Peyer's patch (tissue), 4 donors: ENCODE measurements at regions not wholly inside any gene's neighbourhood (a gene's known extent, or its start where the extent isn't known, plus 50 kb on each side); places are given as distances from the start of the nearest gene placed in this dataset.

Source experiments
- DNase-seq, 3 donors: peaks; one replicate each; pipeline ENCODE4 v3.0.0-alpha.2; 2017 to 2019
- H3K27ac ChIP-seq, 4 donors: fragments of 200-600 bp; sonication (generic); one replicate each; pipeline ENCODE4 v1.5.1; 2016 to 2019
- H3K27me3 ChIP-seq, 2 donors: fragments of 200-600 bp; sonication (generic); one replicate each; pipeline ENCODE4 v1.5.1; 2019
- H3K36me3 ChIP-seq, 3 donors: fragments of 200-600 bp; sonication (generic); one replicate each; pipeline ENCODE4 v1.5.1; 2016 to 2019
- H3K4me1 ChIP-seq, 4 donors: fragments of 200-600 bp; sonication (generic); one replicate each; pipeline ENCODE4 v1.5.1; 2016 to 2019
- H3K4me3 ChIP-seq, 4 donors: fragments of 200-600 bp; sonication (generic); 1 replicate in 3 of 4; 2 replicates in 1 of 4; pipeline ENCODE4 v1.5.1; 2016 to 2019; ENCODE audit warnings: mild to moderate bottlenecking in 1 of 4
- H3K9me3 ChIP-seq, 4 donors: fragments of 200-600 bp; sonication (generic); one replicate each; pipeline ENCODE4 v1.5.1; 2016 to 2019; ENCODE audit warnings: mild to moderate bottlenecking in 1 of 4
- CTCF ChIP-seq, 6 experiments: fragments of 450-650 bp in 4 of 6; fragments of 200-600 bp in 2 of 6; sonication (generic) in 1 of 6; IDR thresholded peaks; one replicate each; pipeline ENCODE4 v1.5.1; 2017 to 2019; ENCODE audit warnings: antibody characterized with exemption in 6 of 6, mild to moderate bottlenecking in 3 of 6, moderate library complexity in 1 of 6
- POLR2A ChIP-seq, 2 donors: fragments of 450-650 bp; IDR thresholded peaks; one replicate each; pipeline ENCODE4 v1.5.1; 2017; ENCODE audit warnings: antibody characterized with exemption in 2 of 2, mild to moderate bottlenecking in 2 of 2, moderate library complexity in 2 of 2

DNA sequence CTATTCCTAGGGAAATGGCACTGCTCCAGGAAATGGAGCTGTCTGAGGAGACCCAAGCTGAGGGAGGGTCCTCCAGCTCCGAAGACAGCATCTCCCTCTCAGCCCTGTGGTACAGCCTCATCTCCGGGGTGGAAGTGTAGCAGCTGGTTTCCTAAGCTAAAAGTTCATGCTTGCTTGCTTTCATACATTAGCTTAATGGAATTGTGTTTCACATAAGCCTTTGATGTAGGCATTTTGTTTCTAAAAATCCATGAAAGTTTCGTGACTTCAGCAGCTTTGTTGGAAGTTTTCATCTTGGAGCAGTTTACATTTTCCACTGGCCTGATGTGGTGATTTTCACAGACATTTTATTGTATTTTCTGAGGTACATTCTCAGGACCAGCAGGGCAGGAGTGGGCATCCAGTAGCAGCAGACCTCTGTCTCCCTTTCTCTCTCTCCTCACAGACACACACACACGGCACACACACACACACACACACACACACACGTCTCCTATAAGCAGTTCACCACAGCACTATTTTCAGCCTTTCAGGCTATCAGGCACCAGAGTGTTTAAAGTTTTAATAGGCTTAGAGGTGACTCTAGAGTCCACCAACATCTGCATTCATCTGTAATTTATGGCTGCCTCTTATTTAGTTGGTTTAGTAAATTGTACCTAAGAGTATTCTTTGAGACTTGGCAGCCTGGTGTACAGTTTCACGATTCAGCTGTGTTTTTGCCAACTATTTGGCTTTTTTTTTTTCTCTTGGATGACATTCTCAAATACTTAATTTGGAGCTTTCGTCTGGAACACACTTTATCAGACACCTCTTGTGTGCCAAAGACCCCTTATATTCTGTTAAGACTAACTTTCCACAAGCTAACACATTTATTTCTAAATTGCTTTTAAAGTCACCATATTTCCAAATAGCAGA, 225.8 kb upstream of the SFRP2 start:
- Histone ChIP-seq H3K9me3 (no peaks in the 10 kb centered on the region), H3K27ac (no peak overlapping the region), H3K36me3 (no peaks in the 10 kb centered on the region), H3K4me3 (no peak overlapping the region), H3K27me3 (no peaks in the 10 kb centered on the region), H3K4me1 (no peaks in the 10 kb centered on the region)
- DNase-seq: no peak
- TF ChIP-seq POLR2A (IDR thresholded peaks at IDR 0.05) (no peak), CTCF (IDR thresholded peaks at IDR 0.05) (no peak)

DNA sequence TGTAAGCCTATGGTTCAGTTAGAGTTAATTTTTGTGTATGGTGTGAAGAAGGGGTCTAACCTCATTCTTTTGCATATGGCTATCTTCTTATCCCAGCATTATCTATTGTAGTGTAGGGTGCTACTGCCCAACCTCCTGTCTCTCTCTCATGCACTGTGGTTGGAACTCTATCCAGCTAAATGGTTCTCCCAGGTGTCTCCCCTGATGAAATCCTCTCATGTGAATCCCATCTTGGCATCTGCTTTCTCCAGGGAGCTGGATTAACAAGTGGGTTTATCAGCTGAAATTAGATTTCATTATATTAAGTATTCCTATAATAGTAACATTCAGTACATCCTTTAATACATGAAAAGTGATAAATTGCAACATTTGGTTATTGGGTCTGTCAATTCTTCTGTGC, 224.7 kb upstream of the SFRP2 start:
- Histone ChIP-seq H3K36me3 (no peaks in the 10 kb centered on the region), H3K27me3 (no peaks in the 10 kb centered on the region), H3K9me3 (no peaks in the 10 kb centered on the region), H3K27ac (no peak overlapping the region), H3K4me1 (no peaks in the 10 kb centered on the region), H3K4me3 (no peak overlapping the region)
- no peak for DNase-seq
- TF ChIP-seq CTCF (IDR thresholded peaks at IDR 0.05) (no peak), POLR2A (IDR thresholded peaks at IDR 0.05) (no peak)

DNA sequence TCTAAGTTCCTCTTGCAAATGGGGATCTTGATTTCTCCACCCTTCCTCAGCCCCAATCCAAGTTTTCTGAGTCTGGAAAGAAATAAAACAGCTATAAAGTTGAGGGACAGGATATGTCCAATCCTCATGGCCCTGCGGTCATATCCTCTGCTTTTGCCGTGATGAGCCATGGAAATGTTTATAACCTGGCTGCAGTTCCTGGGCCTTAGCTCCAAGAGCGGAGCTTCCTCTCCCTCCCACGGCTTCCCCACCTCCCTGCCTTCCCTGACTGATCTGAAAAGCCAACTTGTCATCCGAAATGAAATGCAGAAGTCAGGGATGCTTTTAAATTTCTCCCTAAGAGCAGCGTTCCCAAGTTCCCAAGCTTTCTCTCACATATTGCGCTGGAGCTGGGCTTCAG, 221.5 kb upstream of the SFRP2 start:
- Histone ChIP-seq H3K4me1 (no peaks in the 10 kb centered on the region), H3K9me3 (no peaks in the 10 kb centered on the region), H3K27me3 (no peaks in the 10 kb centered on the region), H3K4me3 (no peak overlapping the region), H3K27ac (peak overlapping the region in 1 of 4 donors; percentile 39), H3K36me3 (no peaks in the 10 kb centered on the region)
- TF ChIP-seq POLR2A (IDR thresholded peaks at IDR 0.05) (no peak), CTCF (IDR thresholded peaks at IDR 0.05) (no peak)
- DNase-seq: no peak

- Histone ChIP-seq H3K27me3 (no peaks in the 10 kb centered on the region), H3K27ac (peak overlapping the region in 1 of 4 donors; percentile 39), H3K4me1 (no peaks in the 10 kb centered on the region), H3K9me3 (no peaks in the 10 kb centered on the region), H3K4me3 (no peak overlapping the region), H3K36me3 (no peaks in the 10 kb centered on the region)
- no peak for DNase-seq
- TF ChIP-seq CTCF (IDR thresholded peaks at IDR 0.05) (no peak), POLR2A (IDR thresholded peaks at IDR 0.05) (no peak)
Observed at GRCh38 chr4:154009788-154010187, 220.9 kb upstream of the SFRP2 start.

GRCh38 chr4:154009191-154009590, 220.3 kb upstream of the SFRP2 start:
- H3K27ac ChIP-seq: no peak overlapping the region

More at GRCh38 chr4:154009191-154009590, 220.3 kb upstream of the SFRP2 start:
- H3K4me3 ChIP-seq: no peak overlapping the region
- H3K27me3 ChIP-seq: no peaks in the 10 kb centered on the region
- TF ChIP-seq POLR2A (IDR thresholded peaks at IDR 0.05): no peak
- no peak for TF ChIP-seq CTCF (IDR thresholded peaks at IDR 0.05)
- no peaks in the 10 kb centered on the region for H3K4me1 ChIP-seq
- H3K36me3 ChIP-seq: no peaks in the 10 kb centered on the region
- H3K9me3 ChIP-seq: no peaks in the 10 kb centered on the region
- DNase-seq: no peak
